IMR-90 (cell line): ENCODE measurements at regions not wholly inside any gene's neighbourhood (a gene's known extent, or its start where the extent isn't known, plus 50 kb on each side); places are given as distances from the start of the nearest gene placed in this dataset.

Experiments
- BHLHE40 ChIP-seq: fragments of 150-350 bp; IDR thresholded peaks from 2 replicates; pipeline ENCODE4 v1.6.1; 2016; ENCODE audit warnings: mild to moderate bottlenecking, low read depth, low read length
- CTCF ChIP-seq: conservative IDR thresholded peaks from 2 replicates; pipeline ENCODE4 v1.5.1; 2012; ENCODE audit warnings: mild to moderate bottlenecking, low read depth, low read length, improper control_type of control experiment
- MAFK ChIP-seq: IDR thresholded peaks from 2 replicates; pipeline ENCODE4 v1.6.1; 2012; ENCODE audit warnings: low read depth, low read length, improper control_type of control experiment
- MXI1 ChIP-seq: IDR thresholded peaks from 2 replicates; pipeline ENCODE4 v1.6.1; 2012; ENCODE audit warnings: low read depth, mild to moderate bottlenecking, low read length, moderate library complexity, borderline replicate concordance
- POLR2A ChIP-seq: IDR thresholded peaks from 2 replicates; pipeline ENCODE4 v1.6.1; 2012; ENCODE audit warnings: mild to moderate bottlenecking, low read depth, low read length
- SMC3 ChIP-seq: fragments of 150-350 bp; IDR thresholded peaks from 2 replicates; pipeline ENCODE4 v1.6.1; 2016; ENCODE audit warnings: low read depth, mild to moderate bottlenecking, antibody characterized with exemption, low read length, moderate library complexity
- TF ChIP-seq, protein P1 (sequence below): fragments of 150-350 bp; IDR thresholded peaks from 2 replicates; pipeline ENCODE4 v1.6.1; 2017; ENCODE audit warnings: mild to moderate bottlenecking, antibody characterized with exemption, low read length, low read depth

GRCh38 chr12:87608321-87608720 lies 420.9 kb downstream of the C12orf50 start:
- TF ChIP-seq CTCF, result no peak
- TF ChIP-seq, protein P1, sequence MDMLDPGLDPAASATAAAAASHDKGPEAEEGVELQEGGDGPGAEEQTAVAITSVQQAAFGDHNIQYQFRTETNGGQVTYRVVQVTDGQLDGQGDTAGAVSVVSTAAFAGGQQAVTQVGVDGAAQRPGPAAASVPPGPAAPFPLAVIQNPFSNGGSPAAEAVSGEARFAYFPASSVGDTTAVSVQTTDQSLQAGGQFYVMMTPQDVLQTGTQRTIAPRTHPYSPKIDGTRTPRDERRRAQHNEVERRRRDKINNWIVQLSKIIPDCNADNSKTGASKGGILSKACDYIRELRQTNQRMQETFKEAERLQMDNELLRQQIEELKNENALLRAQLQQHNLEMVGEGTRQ, result no peak
- TF ChIP-seq POLR2A, result no peak
- no peak for TF ChIP-seq BHLHE40
- TF ChIP-seq MAFK, result no peak
- TF ChIP-seq MXI1, result no peak
- TF ChIP-seq SMC3, result no peak
